ENCODE measurements at regions not wholly inside any gene's neighbourhood (a gene's known extent, or its start where the extent isn't known, plus 50 kb on each side); places are given as distances from the start of the nearest gene placed in this dataset.

DNA sequence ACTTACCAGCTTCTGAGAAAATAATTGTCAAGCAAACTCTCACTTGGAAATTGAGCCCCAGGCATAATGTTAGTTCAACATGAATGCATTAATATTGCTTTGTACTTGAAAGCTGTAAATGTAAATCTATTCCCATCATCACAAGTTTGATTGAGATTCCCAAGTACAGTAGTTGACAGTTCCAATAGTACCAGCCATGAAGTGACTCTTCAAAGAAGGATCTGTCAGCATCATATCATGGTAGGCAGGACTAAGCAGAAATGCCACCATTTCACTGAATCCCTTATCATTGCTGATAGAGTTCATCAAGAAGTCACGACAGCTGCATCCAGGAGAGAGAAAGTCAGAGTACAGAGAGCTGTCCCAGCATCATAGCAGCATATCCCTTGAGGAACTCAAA is 348.7 kb downstream of the OMA1 start:
- DNase-seq (no peak), FAIRE-seq (no peak)
- no peak overlapping the region for H3K9ac ChIP-seq (ENCODE audit: low read length in 3 of 3)
- no peak for TF ChIP-seq CTCF (IDR thresholded peaks at IDR 0.05; ENCODE audit: borderline replicate concordance, extremely low read depth, insufficient read depth)
- no peaks in the 10 kb centered on the region for H3K27me3 ChIP-seq (ENCODE audit: control insufficient read depth, insufficient read depth, low read length)
- H3K4me1 ChIP-seq (ENCODE audit: control insufficient read depth in 2 of 3, insufficient read depth in 2 of 3, low read depth in 1 of 3, low read length in 3 of 3) = no peaks in the 10 kb centered on the region
- intact Hi-C loops (cut with DNase I) = no loop called here
- H3K4me3 ChIP-seq (ENCODE audit: low read length in 3 of 3) = no peak overlapping the region
- no peak overlapping the region for H3K27ac ChIP-seq (ENCODE audit: low read depth in 2 of 2, low read length in 2 of 2)
- H3K9me3 ChIP-seq (ENCODE audit: control insufficient read depth in 2 of 3, insufficient read depth in 1 of 3, low read length in 3 of 3) = no peaks in the 10 kb centered on the region
- no peaks in the 10 kb centered on the region for H3K36me3 ChIP-seq (ENCODE audit: control insufficient read depth in 2 of 3, insufficient read depth in 3 of 3, low read length in 3 of 3)

DNA sequence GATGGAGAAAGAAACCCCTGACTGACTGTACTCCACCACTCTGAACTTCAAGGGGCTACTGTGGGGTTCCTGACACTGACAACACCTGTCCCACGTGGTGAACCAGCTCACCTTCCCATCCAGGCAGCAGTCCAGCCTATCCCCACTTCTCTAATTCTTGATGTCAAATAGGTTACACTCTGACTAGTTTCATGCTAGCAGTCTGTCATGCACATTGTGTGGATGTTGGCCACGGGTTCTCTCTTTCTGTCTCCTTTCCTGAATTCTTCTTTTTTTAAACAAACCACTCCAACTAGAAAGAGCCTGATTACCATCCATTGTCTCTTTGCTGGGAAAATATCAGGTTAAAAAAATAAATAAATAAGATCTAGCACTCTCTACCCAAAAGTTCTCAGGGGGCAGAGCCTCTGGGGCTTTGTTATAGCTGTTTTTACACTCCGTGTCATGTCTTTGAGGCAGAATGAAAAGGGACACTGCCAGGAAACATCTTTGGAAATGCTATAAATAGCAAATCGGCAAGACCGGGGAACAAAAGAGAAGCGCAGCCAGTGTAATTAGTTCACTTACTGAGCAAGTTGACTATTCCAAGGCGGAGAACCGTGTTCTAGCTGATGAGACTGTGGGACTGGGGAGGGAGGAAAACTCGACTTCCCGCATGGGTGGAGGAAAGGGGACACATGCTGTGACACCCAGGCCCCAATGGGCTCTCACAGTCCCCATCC is 356.1 kb downstream of the OMA1 start:
- no peaks in the 10 kb centered on the region for H3K4me1 ChIP-seq (ENCODE audit: control insufficient read depth in 2 of 3, insufficient read depth in 2 of 3, low read depth in 1 of 3, low read length in 3 of 3)
- H3K27me3 ChIP-seq (ENCODE audit: control insufficient read depth, insufficient read depth, low read length) = no peaks in the 10 kb centered on the region
- TF ChIP-seq CTCF (IDR thresholded peaks at IDR 0.05; ENCODE audit: borderline replicate concordance, extremely low read depth, insufficient read depth) = no peak
- H3K9ac ChIP-seq (ENCODE audit: low read length in 3 of 3) = no peak overlapping the region
- no peaks in the 10 kb centered on the region for H3K36me3 ChIP-seq (ENCODE audit: control insufficient read depth in 2 of 3, insufficient read depth in 3 of 3, low read length in 3 of 3)
- no peak overlapping the region for H3K27ac ChIP-seq (ENCODE audit: low read depth in 2 of 2, low read length in 2 of 2)
- intact Hi-C loops (cut with DNase I) = no loop called here
- no peak overlapping the region for H3K4me3 ChIP-seq (ENCODE audit: low read length in 3 of 3)
- DNase-seq (no peak), FAIRE-seq (no peak)
- H3K9me3 ChIP-seq (ENCODE audit: control insufficient read depth in 2 of 3, insufficient read depth in 1 of 3, low read length in 3 of 3) = peaks cover 0 to 1% (median 0%) of the 10 kb centered on the region in 3 donors

DNA sequence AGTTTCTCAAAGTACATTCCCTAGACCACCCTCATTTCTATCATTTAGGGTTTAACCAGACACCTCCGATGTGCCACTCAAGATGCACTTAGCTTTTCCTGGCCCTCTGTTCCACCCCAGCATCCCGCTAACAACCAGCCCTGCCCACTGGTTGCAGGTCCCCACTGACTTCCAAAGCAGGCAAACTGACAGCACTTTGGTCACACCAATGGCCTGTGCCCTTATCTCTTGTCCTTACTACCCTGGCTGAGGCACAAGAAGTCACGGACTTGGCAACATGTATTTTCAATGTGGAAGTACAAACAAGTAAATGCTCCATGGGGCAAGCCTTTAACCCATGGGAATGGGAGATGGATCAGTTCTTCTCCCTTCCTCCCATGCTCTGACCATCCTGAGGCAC is 357.1 kb downstream of the OMA1 start:
- no peak overlapping the region for H3K27ac ChIP-seq (ENCODE audit: low read depth in 2 of 2, low read length in 2 of 2)
- no peaks in the 10 kb centered on the region for H3K36me3 ChIP-seq (ENCODE audit: control insufficient read depth in 2 of 3, insufficient read depth in 3 of 3, low read length in 3 of 3)
- H3K4me1 ChIP-seq (ENCODE audit: control insufficient read depth in 2 of 3, insufficient read depth in 2 of 3, low read depth in 1 of 3, low read length in 3 of 3) = no peaks in the 10 kb centered on the region
- FAIRE-seq = no peak
- H3K27me3 ChIP-seq (ENCODE audit: control insufficient read depth, insufficient read depth, low read length) = no peaks in the 10 kb centered on the region
- H3K9me3 ChIP-seq (ENCODE audit: control insufficient read depth in 2 of 3, insufficient read depth in 1 of 3, low read length in 3 of 3) = peaks cover 0 to 1% (median 0%) of the 10 kb centered on the region in 3 donors
- H3K4me3 ChIP-seq (ENCODE audit: low read length in 3 of 3) = no peak overlapping the region
- intact Hi-C loops (cut with DNase I) = no loop called here
- no peak for TF ChIP-seq CTCF (IDR thresholded peaks at IDR 0.05; ENCODE audit: borderline replicate concordance, extremely low read depth, insufficient read depth)
- DNase-seq = no peak
- H3K9ac ChIP-seq (ENCODE audit: low read length in 3 of 3) = no peak overlapping the region

GRCh38 chr1:58183286-58183685 is 363.2 kb downstream of the OMA1 start:
- Histone ChIP-seq H3K27me3 (ENCODE audit: control insufficient read depth, insufficient read depth, low read length) (no peaks in the 10 kb centered on the region), H3K4me3 (ENCODE audit: low read length in 3 of 3) (no peak overlapping the region), H3K36me3 (ENCODE audit: control insufficient read depth in 2 of 3, insufficient read depth in 3 of 3, low read length in 3 of 3) (no peaks in the 10 kb centered on the region), H3K9ac (ENCODE audit: low read length in 3 of 3) (no peak overlapping the region), H3K27ac (ENCODE audit: low read depth in 2 of 2, low read length in 2 of 2) (no peak overlapping the region), H3K4me1 (ENCODE audit: control insufficient read depth in 2 of 3, insufficient read depth in 2 of 3, low read depth in 1 of 3, low read length in 3 of 3) (no peaks in the 10 kb centered on the region), H3K9me3 (ENCODE audit: control insufficient read depth in 2 of 3, insufficient read depth in 1 of 3, low read length in 3 of 3) (peaks cover 0 to 3% (median 1%) of the 10 kb centered on the region in 3 donors)
- DNase-seq = no peak
- intact Hi-C loops (cut with DNase I) = no loop called here
- no peak for TF ChIP-seq CTCF (IDR thresholded peaks at IDR 0.05; ENCODE audit: borderline replicate concordance, extremely low read depth, insufficient read depth)
- FAIRE-seq = no peak
